ENCODE measurements at regions not wholly inside any gene's neighbourhood (a gene's known extent, or its start where the extent isn't known, plus 50 kb on each side); places are given as distances from the start of the nearest gene placed in this dataset.

DNA sequence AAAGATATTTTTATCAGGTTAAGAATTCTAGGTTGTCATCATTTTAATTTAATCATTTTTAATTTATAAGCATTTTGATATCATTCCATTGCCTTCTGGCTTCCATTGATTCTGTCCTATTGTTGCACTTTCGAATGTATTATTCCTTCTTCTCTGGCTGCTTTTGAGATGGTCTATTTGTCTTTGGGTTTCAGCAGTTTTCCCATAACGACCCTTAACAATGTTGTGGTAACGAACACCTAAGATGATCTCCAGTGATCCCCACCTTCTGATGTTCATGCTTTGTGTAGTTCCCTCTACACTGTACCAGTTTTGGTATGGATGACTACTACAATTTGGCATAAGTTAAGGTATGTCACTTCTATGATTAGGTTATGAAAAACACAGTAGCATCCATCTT is 59.9 kb downstream of the MINAR1 start:
- TF ChIP-seq, protein P1, sequence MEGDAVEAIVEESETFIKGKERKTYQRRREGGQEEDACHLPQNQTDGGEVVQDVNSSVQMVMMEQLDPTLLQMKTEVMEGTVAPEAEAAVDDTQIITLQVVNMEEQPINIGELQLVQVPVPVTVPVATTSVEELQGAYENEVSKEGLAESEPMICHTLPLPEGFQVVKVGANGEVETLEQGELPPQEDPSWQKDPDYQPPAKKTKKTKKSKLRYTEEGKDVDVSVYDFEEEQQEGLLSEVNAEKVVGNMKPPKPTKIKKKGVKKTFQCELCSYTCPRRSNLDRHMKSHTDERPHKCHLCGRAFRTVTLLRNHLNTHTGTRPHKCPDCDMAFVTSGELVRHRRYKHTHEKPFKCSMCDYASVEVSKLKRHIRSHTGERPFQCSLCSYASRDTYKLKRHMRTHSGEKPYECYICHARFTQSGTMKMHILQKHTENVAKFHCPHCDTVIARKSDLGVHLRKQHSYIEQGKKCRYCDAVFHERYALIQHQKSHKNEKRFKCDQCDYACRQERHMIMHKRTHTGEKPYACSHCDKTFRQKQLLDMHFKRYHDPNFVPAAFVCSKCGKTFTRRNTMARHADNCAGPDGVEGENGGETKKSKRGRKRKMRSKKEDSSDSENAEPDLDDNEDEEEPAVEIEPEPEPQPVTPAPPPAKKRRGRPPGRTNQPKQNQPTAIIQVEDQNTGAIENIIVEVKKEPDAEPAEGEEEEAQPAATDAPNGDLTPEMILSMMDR (IDR thresholded peaks at IDR 0.05 in 4 of 5, conservative IDR thresholded peaks at IDR 0.05 in 1 of 5): no peak
- no peak for TF ChIP-seq POLR2A (IDR thresholded peaks at IDR 0.05)
